GM04503 (cell line): ENCODE measurements at regions not wholly inside any gene's neighbourhood (a gene's known extent, or its start where the extent isn't known, plus 50 kb on each side); places are given as distances from the start of the nearest gene placed in this dataset.

ENCODE experiments used
- DNase-seq: peaks from one replicate; pipeline ENCODE4 v3.0.0-alpha.2; 2012; ENCODE audit warnings: low read depth

DNA sequence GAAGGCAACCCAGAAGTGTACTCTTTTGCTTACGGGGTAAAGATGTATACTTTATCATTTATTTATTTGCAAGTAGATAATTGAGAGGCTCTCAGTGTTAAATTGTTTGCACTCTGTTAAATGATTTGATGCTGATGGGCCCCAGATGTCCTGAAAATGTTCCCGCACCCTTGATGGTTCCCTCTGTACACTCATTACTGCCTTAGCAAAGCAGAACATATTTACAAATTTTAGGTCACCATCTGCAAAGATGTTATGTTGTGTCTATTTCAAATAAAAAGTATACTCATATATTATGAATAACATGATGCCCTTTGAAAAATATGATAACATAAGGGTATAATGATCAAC is 240.5 kb upstream of the SNX7 start:
- DNase-seq = no peak

DNA sequence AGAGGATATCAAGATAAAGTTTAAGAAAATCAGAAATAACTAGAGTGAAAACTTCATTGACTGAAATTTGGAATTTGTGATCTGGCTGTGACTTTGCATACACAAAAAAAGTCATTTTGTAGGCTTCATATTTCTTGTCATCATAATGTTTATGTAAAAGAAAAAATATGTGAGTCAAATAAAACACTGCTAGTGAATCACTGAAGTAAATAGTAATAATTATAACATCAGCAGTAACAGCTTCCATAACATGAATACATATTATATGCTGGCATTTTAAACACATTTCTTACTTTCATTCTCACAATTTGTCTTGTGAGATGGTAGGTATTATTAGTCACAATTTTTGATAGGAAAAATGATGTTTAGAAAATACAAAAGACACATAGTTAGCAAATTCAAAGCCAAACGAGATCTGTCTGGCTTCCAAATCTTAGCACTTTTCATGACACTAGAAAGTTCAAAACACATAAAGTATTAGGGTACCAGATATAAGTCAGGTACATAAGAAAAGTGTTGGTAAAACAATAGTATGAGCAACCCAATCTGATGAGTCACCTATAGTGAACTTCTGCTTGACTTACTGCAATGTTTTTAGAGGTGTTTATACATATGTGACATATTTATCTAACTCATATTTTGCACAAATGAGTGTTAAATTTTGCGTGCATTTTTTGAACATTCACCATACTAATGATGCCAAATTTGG is 241.0 kb upstream of the SNX7 start:
- DNase-seq = no peak

DNA sequence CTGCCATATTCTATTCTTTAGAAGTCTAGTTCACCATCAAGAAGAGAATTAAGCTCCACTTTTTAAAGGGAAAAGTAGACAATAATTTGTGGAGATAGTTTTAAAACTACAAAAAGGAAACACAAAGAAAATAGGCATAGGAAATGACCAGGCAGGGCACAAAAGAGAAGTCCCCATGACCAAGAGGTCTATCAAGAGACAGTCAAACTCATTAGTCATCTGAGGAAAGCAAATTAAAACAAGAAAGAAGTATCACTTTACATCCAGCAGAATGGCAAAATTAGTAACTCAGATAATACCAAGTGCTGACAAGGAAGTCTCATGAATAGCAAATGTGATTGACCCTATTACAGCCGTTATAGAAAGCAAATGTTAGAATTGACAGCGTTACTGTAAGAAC is 243.7 kb upstream of the SNX7 start:
- no peak for DNase-seq

DNA sequence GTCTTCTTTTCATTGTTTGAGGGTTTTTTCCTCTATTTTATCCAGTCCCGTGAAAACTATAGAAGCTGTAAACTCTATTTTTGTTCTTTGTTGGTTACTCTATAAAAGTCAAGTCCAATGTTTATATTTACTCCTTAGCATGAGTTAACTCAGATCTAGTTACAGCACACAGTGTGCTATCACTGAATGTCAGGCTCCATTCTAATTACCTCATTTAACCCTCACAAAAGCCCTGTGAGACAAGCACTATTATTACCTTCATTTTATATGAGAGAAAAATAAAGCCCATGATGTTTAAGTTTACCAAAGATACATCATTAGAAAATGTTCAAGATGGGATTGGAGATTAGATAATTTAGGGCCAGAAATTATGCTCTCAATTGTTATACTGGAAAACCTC is 251.4 kb upstream of the SNX7 start:
- no peak for DNase-seq

DNA sequence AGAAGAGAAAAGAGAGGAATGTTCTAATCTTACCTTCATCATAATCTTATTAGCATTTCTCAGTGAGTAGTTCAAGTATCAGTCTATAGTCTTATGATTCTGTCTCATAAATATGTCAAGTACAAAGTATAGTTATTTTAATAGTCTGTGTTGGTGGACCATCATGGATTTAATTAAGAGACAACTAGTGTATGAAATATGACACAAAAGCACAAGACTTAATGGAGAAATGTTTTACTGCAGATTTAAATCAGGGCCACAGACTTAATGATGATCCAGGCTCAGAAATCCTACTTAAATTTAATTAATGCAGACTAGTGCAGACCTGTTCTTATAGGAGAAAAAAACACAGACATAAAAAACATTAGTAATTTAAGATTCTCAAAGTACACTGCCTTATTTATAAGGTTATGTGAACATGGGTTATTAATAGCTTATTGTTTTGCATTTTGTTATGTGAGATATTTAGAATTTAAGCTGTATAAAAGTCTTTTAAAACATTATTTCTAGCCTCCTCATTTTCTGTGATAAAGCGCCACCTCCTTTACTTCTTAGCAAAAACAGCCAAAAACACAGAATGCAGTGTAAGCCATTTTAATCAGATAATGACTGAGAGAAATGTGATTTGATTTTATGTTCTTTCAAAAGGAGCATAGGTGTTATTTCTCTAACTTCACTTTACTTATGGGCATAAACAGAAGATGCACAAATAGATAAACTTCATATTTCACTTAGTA is 255.0 kb upstream of the SNX7 start:
- no peak for DNase-seq

DNA sequence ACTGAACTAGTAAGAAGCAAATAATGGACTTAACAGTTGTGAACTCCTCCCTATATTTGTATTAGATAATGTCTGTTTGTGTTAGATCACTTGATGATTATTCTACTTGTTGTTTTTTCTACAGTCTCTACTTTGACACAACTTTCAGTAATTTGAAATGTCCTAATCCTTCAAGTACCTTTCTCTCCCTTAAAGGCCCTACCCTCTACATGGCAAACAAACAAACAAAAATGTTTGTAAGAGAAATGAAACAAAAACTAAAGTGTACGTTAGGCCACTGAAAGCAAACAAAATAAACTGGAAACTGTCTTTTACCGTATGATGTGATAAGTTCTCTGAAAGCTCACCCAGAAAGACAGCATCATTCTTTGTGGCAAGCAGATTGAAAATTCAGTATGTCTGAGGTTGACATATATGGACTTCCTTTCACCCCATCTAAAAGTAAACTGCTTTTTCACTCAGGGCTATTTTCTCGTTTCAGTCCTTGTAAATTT is 255.9 kb upstream of the SNX7 start:
- no peak for DNase-seq

DNA sequence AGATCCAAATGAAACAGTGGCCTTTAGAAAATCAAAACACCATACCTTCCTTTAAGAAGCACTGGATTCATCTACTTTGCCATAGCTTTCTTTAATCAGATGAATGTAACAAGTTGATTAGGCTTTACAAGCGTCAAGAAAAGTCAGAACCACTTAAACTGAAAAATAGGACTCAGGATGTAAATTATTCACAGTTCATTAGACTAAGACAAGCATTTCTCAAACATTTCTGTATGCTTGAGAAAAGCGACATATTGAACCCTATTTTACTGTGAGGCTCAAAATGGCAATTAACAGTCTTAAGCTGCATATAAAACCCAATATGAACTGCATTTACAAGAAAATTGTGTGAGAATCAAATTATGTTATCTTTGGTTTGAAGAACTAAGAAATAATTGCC is 256.7 kb upstream of the SNX7 start:
- no peak for DNase-seq

DNA sequence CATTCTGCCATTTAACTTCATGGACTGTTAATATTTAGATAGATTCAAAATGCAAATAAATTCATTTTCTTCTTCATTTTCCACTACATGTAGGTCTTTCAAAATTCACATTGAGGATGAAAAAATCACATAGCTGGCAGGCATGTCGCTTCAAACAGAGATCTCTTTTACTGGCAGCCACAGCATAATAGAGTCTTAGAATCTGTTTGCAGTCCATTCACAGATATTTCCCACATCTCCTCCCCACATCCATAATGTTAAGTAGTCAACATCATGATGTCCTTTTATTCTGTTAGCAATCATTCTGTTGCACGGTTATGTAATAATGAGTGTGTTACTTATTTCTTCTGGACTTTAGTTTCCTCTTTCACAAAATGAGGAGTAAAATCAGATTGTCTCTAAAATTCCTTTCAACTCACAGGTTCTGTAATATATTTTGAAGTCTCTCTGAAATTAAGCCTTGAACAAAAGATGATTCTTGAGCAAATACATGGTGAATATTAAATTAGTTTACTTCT is 257.5 kb upstream of the SNX7 start:
- DNase-seq = no peak

DNA sequence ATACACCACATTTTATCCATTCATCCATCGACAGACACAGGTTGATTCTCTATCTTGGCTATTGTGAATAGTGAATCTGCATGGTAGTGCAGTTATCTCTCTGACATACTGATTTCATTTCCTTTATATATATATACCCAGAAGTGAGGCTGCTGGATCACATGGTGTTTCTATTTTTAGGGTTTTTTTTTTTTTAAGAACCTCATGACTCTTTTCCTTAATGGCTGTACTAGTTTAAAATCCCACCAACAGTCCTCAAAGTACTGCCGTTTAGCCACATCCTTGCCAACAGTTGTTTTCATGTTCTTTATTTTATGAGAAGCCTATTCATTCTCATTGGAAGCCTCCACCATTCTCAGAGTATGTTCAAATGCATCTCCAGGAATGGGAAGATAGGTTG is 258.7 kb upstream of the SNX7 start:
- DNase-seq = no peak

DNA sequence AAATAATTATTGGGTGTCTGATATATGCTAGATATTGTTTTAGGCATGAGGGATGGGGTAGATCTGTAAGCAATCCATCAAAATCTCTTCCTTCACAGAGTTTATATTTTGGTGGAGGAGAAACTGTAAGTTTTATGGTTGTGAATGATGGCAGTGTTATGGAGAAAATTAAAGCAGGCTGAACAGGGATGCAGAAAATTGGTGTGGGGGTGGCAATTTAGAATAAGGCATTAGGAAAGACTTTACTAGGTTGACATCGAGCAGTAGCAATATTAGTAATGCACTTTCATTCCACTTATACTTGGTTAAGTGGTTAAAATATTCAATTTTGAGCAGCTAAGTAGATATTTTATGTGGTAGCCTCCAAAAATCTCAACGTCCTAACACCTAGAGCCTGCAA is 261.1 kb upstream of the SNX7 start:
- DNase-seq = no peak

DNA sequence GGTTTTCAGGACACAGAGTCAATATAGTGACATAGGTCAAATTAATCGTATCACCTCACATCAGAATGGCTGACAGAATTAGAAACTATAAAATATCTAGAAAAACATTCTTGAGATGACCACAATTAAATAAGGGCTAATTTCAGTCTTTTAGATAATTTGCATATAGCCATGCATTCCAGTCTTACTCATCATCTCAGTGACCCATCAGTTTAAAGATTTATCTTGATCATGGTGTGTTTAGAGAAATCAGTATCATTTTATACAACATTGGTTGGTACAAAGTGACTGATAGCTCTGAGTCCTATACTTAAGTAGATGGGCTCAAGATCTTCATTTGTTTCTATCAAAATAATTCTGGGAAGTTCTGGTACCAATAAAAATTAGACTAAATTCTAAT is 262.3 kb upstream of the SNX7 start:
- no peak for DNase-seq

DNA sequence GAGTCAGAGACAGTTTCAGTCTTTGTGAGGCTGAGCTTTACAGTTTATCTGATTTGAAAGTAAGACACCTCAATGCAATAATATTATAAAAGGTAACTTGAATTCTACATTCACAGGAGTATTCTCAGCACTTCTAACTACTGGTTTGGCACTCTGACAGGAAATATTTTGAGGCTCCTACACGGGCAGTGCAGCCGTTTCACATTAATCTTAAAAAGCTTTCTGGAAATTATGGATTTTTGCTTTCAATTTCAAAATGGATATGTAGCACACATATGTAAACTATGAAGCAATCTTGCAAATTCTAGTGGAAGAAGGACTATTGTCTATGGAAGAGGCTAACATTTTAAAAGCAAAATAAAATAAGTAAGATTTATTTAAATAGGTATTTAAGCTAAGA is 262.9 kb upstream of the SNX7 start:
- no peak for DNase-seq

DNA sequence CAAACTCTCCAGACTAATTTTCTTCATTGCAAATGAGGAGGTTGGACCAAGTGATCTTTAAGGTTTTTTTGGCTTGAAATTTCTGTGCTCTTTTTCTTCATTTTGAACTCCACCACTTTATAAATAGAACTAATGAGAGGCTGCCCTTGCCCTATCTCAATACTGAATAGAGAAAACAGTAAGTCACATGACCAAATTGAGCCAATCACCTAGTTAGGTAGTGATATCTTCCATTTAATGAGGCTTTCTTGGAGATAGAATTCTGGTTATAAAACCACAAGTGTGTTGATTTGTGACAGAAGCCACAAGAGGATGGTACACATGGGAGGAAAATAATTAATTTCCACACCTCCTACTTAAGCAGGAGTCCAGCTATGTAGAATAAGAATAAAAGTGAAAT is 263.4 kb upstream of the SNX7 start:
- DNase-seq = no peak

DNA sequence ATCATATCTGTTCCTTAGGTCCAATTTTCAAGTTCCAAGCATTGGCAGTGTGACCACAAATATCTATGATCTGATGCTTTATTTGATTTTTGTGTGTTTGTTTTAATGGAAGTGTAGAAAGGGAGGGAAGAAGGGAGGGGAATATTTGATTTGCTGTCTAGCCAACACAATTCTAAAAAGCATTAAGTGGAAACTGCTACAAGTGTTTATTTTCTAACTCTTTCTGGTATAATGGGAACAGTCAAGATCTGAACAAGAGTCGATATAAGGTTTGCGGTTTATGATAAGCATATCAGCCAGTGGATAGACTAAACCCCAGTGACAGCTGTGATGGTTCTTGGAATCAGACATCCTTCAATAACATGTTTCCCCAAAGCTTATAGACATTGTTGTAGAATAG is 267.8 kb upstream of the SNX7 start:
- DNase-seq = no peak

DNA sequence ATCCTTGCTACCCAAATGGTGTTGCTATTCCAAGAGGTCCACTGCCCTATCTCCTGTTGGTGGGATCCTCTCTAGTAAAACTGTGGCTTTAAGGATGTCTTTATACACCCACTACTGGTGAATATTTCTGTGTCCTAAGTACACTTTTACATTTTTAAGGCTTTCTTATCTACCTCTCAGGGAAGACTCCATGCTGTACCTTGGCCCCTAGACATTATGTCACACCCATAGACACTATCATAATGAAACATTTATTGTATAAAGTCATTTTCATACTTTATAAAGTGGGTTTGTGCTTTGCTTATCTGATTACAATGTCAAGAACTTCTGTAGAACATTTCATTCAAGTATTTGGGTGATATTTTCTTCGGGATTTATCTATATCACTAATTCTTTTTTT is 270.3 kb upstream of the SNX7 start:
- no peak for DNase-seq

DNA sequence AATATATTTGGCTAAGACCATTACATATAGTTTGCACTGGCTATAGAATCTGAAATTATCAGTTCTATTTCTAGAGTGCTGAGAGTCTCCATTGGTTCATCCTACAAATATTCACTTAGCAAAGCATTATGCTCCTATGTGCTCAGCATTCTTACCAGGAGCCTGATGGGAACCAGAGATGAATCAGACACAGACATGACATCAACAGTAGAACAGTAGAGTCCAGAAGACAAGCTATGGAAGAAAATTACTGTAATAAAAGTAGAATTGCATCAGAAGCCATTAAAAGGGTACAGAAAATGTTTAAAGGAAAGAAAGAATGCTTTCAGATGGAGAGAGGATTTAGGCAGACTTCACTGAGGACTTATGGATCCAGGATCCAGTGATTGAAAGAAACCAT is 271.7 kb upstream of the SNX7 start:
- DNase-seq = peak; percentile 68

DNA sequence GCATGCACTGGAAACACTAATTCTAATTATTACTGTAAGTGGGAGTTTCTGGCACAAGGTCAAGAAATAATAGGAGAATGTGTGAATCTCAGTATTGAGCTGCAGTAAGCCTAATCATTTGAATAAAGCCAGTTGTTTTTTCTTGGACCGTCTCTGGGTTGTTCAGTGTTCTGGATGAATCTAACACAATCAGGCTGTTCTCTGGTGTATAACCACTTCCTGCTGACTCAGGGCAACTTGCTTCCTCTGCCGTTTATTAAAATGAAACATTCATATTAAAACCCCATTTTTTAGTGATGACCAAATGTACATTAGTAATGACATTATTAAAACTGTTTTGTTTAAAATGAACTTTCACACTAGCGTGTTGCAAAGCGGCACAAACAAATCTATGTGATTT is 273.1 kb upstream of the SNX7 start:
- no peak for DNase-seq

DNA sequence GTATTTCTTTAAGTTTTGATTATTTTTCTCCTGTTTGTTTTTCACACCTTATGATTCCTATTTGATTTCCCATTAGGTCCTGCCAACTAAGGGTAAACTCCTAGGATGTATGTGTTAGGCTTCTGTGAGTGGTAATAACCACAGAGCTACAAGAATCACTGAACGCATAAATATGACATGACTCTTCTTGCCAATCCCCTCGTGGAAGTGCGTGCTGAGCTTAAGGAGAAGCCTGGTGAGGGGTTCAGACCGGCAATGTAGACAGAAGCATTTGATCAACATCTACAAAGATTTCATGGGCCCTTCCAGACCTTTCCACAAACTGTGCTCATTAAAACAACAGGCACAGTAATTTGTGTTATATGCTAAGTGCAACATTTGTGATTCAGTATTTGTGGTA is 273.8 kb upstream of the SNX7 start:
- DNase-seq = no peak

DNA sequence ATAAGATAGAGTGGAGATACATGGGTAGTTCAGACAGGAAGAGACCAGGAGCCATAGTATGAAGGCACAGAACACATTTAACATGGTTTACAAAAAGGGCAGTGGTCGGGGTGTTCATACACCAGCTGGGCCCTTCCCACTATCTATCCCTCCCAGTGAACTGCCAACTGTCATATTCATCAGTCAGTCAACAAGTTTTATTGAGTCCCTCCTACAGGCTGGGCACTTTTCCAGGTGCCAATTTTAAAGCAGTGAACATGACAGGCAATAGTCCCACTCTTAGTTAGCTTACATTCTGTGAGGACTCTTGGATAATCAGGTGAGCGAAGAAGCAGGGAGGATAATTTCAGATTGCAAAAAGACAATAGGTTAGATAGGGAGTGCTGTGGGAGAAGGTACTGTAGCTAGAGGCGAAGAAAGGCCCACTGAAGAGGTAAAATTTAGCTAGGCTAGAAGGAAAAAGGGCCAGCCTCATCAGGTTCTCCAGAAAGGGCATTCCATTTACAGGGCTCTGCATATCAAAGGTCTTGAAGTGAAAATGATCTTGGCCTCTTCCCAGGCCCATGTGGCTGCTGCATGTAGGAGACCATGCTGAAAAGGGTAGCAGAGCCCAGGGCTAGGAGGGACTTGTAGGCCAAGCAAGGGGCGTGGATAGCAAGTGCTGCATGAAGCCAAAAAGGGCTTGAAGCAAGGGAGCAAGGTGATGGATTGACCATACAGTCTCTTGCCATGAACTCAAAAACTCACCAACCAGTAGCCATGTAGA is 274.7 kb upstream of the SNX7 start:
- DNase-seq = no peak

DNA sequence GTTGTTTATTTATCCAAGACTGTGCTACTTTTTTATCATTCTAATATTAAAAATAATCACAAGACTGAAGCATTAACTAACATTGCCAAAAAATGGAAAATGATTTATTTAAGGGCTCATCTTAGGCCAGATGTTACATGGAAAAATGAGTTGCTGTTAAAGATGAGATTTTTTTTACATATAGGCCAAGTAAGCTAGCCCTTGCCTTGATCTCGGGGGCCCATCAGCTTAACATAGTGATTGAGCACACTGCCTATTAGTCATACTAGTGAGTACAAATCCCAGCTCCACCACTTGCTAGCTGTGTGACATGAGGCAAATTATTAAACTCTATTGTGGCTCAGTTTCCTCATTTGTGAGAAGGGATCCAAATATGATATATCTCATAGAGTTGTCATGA is 275.9 kb upstream of the SNX7 start:
- DNase-seq = no peak

DNA sequence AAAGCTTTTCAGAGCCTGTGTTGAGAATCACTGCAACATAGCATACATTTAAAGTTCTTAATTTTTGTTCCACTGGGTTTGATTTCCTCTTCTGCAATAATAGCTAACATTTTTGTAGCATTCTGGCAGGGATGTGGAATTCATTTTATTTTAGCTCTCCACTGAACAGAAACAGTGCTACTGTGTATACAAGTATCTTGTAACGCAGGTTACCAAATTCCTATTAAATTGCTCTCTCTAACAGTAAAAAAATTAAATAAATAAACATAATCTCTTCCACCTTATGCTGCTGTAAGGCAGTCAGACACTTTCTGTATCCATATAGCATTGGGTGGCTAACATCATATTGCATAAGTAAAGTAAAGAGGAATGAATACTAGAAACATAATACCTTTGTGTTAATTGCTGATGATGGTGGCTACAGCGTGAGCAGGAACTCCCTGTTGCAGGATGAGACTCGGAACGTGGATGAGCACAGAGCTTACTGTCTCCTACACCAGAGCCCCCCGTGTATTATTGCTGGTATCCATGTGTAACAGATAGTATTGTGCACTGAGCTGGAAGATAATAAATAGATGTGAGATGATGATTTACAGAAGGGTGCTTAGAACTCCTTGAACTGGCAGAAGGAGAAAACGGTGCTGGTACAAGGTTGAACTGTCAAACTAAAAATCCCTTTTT is 276.9 kb upstream of the SNX7 start:
- no peak for DNase-seq

DNA sequence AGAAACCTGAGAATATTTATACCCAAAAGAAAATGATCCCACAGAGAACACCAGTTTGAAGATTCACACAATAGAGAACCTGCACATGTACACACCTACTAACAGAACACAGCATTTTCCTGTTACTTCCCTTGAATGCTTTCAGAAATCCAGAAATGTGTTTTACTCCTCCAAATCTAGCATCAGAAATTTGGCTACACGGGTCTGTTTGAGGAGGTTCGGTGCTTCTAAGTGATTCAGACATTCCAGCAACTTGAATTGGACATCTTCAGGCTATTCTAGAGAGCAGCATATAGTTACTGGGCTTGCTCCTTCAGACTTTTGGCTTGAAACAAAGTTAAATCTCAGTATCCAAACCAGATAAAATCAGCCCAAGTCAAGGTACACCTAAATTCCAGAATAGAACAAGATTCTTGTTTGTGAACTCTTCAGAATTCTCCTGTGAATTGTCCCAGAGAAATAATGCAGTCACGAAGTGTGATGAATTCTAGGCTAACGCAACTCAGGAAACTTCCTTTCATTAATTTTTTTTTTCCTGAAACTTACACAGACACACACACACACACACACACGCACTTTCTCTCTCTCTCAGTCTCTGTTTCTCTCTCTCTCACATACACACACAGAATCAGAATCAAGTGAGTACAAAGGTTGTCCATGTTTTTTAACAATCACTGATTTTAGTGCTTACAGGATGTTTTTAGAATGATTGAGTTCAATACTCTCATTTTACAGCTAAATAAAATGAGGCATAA is 278.4 kb upstream of the SNX7 start:
- DNase-seq = no peak
